DOHH2 (cell line): ENCODE measurements at regions not wholly inside any gene's neighbourhood (a gene's known extent, or its start where the extent isn't known, plus 50 kb on each side); places are given as distances from the start of the nearest gene placed in this dataset.

Experiments used
- CTCF ChIP-seq: fragments of 200-600 bp; sonication (generic); IDR thresholded peaks from one replicate; pipeline ENCODE4 v1.5.1; 2014; ENCODE audit warnings: antibody characterized with exemption, mild to moderate bottlenecking, low read depth, low read length; ENCODE audit not compliant: poor library complexity, severe bottlenecking
- EZH2phosphoT487 ChIP-seq: fragments of 200-600 bp; sonication (generic); IDR thresholded peaks from 2 replicates; pipeline ENCODE4 v1.6.1; 2017; ENCODE audit warnings: borderline replicate concordance, mild to moderate bottlenecking, antibody characterized with exemption, low read length, moderate library complexity, mixed read lengths

- no peak for TF ChIP-seq CTCF
- TF ChIP-seq EZH2phosphoT487 = no peak
These were observed 94.6 kb upstream of the DIAPH3 start for GRCh38 chr13:60258349-60258748.
